ENCODE measurements at regions not wholly inside any gene's neighbourhood (a gene's known extent, or its start where the extent isn't known, plus 50 kb on each side); places are given as distances from the start of the nearest gene placed in this dataset.
"Not testable (repeated sequence)": the region's sequence is repeated elsewhere in the genome, so short reads cannot be mapped to it uniquely, and the experiment has no call there.

DNA sequence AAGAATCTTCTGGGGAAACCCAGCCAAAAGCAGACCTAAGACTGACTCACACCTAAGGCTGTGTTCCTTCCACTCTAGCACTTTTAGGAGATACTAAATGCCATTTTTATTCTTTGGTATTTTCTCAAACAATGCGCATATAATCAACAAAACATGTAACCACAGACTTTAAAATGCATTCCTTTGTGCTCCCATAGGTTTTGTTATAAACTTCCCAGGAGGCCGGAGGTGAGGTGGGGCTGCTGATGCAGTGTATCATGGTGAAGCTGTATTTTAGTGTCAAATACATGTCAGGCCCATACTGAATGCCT, 155.2 kb downstream of the BTBD3 start:
- DNase-seq: no peak

GRCh38 chr20:12074111-12074655, 156.5 kb downstream of the BTBD3 start:
- no peak for DNase-seq

DNA sequence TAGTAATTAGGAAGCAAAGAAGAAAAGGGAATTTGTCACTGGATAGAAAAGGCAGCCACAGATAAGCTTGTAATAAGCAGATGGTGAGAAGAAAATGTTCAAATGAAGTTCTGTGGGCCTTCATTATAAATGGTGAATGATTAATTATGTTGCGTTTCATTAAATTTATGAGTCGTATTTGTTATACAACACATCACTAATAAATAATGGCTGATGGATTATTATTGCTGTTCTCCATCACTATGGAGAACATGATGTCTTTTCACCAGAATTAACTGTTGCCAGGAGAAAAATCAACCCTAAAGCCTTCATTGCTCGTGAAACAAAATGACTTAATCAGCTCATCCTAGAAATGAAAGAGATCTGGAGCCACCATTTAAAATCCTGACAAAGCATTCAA, 158.5 kb downstream of the BTBD3 start:
- no peak for DNase-seq

GRCh38 chr20:12077875-12078274, 160.2 kb downstream of the BTBD3 start:
- DNase-seq: no peak

- DNase-seq: no peak
Observed at GRCh38 chr20:12079490-12079889, 161.8 kb downstream of the BTBD3 start.

- no peak for DNase-seq
Observed at GRCh38 chr20:12083269-12083668, 165.6 kb downstream of the BTBD3 start.

- DNase-seq: no peak
Observed at GRCh38 chr20:12084482-12084881, 166.8 kb downstream of the BTBD3 start.

DNA sequence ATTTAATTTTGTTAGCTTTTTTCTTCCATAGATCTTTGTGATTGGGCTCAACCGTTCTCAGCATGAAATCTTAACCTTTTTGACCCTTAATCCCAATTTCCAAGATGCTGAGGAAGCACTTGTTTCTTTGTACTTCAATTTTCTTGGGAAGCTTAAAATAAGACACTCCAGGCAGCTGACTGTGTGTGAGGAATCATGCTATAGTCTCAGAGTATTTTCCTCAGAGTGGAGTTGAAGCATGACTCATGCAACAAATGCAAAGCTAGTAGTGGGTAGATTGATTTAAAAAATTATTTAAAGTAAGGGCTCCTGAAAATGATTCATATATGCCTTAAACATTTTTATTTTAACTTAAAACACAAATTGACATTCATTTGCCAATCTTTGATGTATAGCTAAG, 168.7 kb downstream of the BTBD3 start:
- DNase-seq: no peak

DNA sequence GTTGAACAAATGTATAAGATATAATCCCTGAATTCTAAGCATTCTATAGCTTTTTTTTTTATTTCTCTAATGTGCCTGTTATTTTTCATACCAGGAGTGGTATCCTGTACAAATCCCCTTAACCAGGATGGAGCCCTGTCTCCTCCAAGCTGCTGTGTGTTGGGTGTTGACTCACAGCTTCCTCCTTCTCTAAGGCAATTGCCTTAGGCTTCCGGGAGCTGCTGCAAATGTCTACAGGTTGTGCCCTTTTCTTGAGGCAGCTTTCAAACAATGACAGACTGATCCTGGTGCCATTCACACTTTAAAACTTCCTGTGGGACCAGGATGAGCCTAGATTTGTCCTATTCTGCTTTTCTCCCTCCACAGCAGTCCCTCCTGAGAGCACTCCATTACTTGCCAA, 173.2 kb downstream of the BTBD3 start:
- no peak for DNase-seq

DNA sequence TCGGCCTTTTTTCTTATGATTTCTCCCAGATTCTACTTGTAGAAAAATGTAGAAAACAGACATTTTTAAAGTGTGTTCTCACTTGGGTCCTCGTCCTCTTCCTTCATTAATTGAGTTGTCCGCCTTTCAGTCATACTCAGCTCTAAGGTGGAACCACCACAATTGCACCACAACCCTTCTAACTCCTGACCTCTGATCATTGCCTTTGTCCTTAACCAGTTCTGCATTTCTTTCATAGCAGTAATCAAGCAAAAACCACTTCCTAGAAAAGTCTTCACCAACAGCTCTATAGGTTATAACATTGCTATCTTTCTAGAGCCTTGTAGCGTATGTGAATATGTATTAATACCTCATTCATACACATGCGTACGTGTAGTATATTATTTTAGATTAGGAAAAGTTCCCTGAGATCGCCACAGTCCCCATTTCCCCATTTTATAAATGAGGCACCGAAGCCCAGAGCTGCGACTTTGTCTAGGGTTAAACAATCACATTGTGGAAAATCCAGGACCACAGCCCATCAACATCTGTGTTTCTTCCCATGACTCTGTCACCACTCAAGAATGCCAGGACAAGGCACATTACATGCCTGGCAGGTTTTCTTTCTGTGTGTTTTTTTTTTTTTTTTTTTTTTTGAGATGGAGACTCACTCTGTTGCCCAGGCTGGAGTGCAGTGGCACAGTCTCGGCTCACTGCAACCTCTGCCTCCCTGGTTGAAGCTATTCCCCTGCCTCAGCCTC, 175.5 kb downstream of the BTBD3 start:
- DNase-seq: no peak

- not testable (repeated sequence) for DNase-seq
Observed at GRCh38 chr20:12093797-12094190, 176.1 kb downstream of the BTBD3 start.

DNA sequence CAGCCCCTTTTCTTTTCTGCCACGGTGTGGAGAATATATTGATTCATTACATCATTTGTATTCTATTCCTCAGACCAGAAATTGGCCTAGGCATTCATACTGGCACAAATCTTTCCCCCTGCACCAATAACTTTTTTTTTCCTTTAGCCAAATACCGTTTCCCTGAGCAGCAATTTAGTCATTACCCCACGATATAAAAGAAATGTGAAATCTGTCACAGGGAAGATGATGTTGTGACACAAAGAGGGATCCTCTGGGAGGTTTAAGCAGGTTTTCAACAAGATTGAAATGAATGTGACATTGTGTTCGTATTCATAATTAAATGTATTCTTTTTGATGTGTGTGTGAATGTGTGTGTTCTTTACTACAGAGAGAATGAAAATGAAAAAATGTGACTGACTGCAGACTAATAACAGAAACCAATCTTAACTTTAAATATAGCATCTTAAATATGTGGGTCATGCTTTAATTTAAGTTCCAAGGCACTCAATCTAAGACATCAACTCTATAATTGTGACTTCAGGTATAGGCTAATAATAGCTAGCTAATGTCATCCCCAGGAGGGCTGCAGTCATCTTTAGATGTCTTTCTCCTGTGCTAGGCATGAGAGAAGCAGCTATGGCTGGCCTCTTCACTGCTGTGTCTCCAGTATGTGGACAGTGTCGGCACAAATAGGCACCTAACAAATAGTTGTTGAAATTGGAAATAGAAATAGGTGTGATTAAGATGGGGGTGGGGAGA, 177.7 kb downstream of the BTBD3 start:
- no peak for DNase-seq

GRCh38 chr20:12098421-12098820, 180.7 kb downstream of the BTBD3 start:
- DNase-seq: no peak

GRCh38 chr20:12108846-12109245, 191.2 kb downstream of the BTBD3 start:
- DNase-seq: no peak

DNA sequence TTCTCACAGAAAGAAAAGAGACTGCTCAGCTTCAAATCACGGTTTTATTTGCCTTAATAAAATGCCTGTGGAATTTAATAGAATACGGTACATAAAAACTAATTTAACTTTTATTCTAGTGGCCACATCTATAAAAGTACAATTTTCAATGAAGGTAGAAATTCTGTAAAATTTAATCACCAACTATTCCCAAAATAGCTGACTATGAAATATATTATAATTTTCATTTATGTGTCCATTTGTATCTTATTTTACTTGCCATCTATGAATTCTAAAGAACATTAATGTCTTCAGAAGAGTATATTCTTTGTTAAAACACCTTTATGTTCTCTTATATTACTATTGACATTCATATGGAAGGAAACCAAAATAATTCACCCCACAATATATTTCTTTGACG, 192.6 kb downstream of the BTBD3 start:
- no peak for DNase-seq

- no peak for DNase-seq
Observed at GRCh38 chr20:12110711-12111110, 193.0 kb downstream of the BTBD3 start.

GRCh38 chr20:12111431-12112088, 193.9 kb downstream of the BTBD3 start:
- no peak for DNase-seq

DNA sequence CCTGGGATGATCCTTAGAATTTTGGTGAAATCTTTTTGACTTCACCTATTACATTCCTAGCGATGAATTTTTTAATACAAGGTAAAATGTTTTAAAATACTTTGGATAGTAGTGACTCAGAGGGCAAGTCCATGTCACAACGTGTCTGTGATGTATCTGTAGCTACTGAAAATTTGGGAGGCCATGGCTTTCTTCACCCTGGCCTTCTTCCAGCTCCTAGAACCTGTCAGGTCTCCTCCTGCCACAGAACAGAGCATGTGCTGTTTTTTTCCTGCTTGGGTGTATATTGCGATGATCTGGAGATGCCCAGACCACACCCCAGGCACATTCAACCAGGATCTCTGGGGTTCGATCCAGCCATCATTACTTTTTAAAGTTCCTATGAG, 194.4 kb downstream of the BTBD3 start:
- DNase-seq: no peak

DNA sequence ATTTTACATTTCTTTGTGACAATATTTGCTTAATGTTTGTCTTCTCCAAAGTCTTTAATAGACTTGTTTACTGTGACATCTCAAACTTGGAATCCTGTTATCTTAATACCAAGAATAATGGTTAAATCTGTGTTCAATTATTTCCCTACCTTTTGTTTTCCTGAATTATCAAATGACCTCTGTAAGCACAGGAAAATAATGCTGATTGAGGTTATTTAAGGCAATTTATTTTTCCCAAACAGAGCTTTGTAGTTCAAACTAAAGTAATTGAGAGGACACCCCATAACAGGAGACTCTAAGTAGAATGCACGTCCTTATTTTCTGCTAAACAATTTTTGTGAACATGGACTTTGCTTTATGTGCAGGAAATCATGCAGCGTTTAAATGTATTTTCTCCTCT, 195.0 kb downstream of the BTBD3 start:
- DNase-seq: no peak

DNA sequence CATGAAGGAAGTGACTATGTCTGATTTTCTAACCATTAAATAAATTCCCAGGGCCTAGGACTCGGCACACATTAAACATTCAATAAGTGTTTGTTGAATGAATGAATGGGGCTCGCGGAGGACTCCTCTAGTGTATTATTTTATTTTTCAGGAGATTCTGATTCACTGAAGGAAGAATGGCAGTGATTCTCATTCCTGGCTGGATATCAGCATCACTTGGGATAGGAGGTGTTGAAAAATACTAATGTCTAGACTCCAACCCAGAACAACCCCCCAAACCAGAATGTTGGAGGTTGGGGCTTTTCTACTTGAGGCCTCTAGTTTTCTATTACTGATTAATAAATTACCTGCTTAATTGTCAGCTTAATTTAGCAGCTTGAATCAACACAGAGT, 195.4 kb downstream of the BTBD3 start:
- no peak for DNase-seq

- no peak for DNase-seq
Observed at GRCh38 chr20:12113468-12114371, 196.0 kb downstream of the BTBD3 start.

DNA sequence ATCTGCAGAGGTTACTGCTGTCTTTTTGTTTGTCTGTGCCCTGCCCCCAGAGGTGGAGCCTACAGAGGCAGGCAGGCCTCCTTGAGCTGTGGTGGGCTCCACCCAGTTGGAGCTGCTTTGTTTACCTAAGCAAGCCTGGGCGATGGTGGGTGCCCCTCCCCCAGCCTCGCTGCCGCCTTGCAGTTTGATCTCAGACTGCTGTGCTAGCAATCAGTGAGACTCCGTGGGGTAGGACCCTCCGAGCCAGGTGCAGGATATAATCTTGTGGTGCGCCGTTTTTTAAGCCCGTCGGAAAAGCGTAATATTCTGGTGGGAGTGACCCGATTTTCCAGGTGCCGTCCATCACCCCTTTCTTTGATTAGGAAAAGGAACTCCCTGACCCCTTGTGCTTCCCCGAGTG, 211.4 kb downstream of the BTBD3 start:
- DNase-seq: not testable (repeated sequence)

DNA sequence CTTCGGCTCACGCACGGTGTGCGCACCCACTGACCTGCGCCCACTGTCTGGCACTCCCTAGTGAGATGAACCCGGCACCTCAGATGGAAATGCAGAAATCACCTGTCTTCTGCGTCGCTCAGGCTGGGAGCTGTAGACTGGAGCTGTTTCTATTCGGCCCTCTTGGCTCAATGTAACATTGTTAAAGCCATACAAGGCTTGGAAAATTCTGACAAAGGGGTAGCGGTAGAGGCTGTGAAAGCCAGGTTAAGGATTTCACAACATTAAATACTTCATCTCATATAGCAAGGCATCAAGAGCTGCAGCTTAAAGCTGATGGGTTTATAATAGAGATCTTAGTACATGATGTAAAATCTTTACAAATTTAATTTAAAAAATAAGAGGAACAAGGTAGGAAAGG, 211.8 kb downstream of the BTBD3 start:
- DNase-seq: not testable (repeated sequence)

Data from stimulated activated CD4-positive, alpha-beta T cell treated with anti-CD3 and anti-CD28 coated beads, Interleukin-4, amount 100 ng/mL, for 24 hours (primary cell).